Breast epithelium (tissue), 4 donors: ENCODE measurements at regions not wholly inside any gene's neighbourhood (a gene's known extent, or its start where the extent isn't known, plus 50 kb on each side); places are given as distances from the start of the nearest gene placed in this dataset.

Experiments used
- DNase-seq, 2 donors: peaks; one replicate each; pipeline ENCODE4 v3.0.0-alpha.2; 2019; ENCODE audit warnings: low spot score in 2 of 2
- H3K27ac ChIP-seq, 2 donors: fragments of 200-600 bp; sonication (generic) in 1 of 2; one replicate each; pipeline ENCODE4 v1.5.1; 2016 to 2019; ENCODE audit warnings: mild to moderate bottlenecking in 1 of 2
- H3K27me3 ChIP-seq, 2 donors: fragments of 200-600 bp; sonication (generic) in 1 of 2; one replicate each; pipeline versions ENCODE4 v1.5.1 to v1.6.0; 2017 to 2019; ENCODE audit warnings: control low read depth in 1 of 2, mild to moderate bottlenecking in 1 of 2
- H3K36me3 ChIP-seq: fragments of 200-600 bp; one replicate; pipeline ENCODE4 v1.5.1; 2019
- H3K4me1 ChIP-seq, 2 donors: fragments of 200-600 bp; sonication (generic); one replicate each; pipeline ENCODE4 v1.5.1; 2016 to 2019; ENCODE audit warnings: control low read depth in 1 of 2
- H3K4me3 ChIP-seq, 3 donors: fragments of 200-600 bp; sonication (generic); 1 replicate in 2 of 3; 2 replicates in 1 of 3; pipeline ENCODE4 v1.5.1; 2016 to 2019; ENCODE audit warnings: mild to moderate bottlenecking in 3 of 3, moderate library complexity in 2 of 3
- H3K9me3 ChIP-seq, 2 donors: fragments of 200-600 bp; sonication (generic) in 1 of 2; one replicate each; pipeline ENCODE4 v1.5.1; 2016 to 2019; ENCODE audit warnings: control low read depth in 1 of 2
- CTCF ChIP-seq, 3 donors: fragments of 450-650 bp; IDR thresholded peaks; one replicate each; pipeline ENCODE4 v1.5.1; 2016 to 2017; ENCODE audit warnings: antibody characterized with exemption in 3 of 3, mild to moderate bottlenecking in 3 of 3, moderate library complexity in 3 of 3
- POLR2A ChIP-seq: fragments of 450-650 bp; IDR thresholded peaks from one replicate; pipeline ENCODE4 v1.6.1; 2016; ENCODE audit warnings: antibody characterized with exemption, mild to moderate bottlenecking, moderate library complexity
- POLR2AphosphoS5 ChIP-seq, 3 donors: sonication (generic); formaldehyde crosslinking; IDR thresholded peaks; one replicate each; pipeline ENCODE4 v1.6.1; 2017; ENCODE audit warnings: antibody characterized with exemption in 3 of 3
- intact Hi-C: fragments of 100-400 bp; cut with DNase I; formaldehyde crosslinking; loops from one replicate; pipeline ENCODE4 v1.15.1; 2023; ENCODE audit warnings: low total_unique reads

- TF ChIP-seq CTCF (IDR thresholded peaks at IDR 0.05) (no peak), POLR2AphosphoS5 (IDR thresholded peaks at IDR 0.05) (no peak), POLR2A (no peak)
- no peak for DNase-seq
- intact Hi-C loops, result no loop called here
- Histone ChIP-seq H3K9me3 (peaks cover 0 to 4% of the 10 kb centered on the region in 2 donors), H3K4me1 (no peaks in the 10 kb centered on the region), H3K4me3 (no peak overlapping the region), H3K27ac (no peak overlapping the region), H3K27me3 (no peaks in the 10 kb centered on the region), H3K36me3 (no peaks in the 10 kb centered on the region)
Measured at GRCh38 chr22:47460176-47460575, 697.7 kb downstream of the TBC1D22A start.

GRCh38 chr22:47458348-47458747 is 695.9 kb downstream of the TBC1D22A start:
- DNase-seq, result no peak
- H3K4me1 ChIP-seq, result no peaks in the 10 kb centered on the region
- no peak overlapping the region for H3K27ac ChIP-seq
- TF ChIP-seq POLR2AphosphoS5 (IDR thresholded peaks at IDR 0.05) (no peak), CTCF (IDR thresholded peaks at IDR 0.05) (no peak), POLR2A (no peak)
- intact Hi-C loops, result no loop called here
- H3K4me3 ChIP-seq, result no peak overlapping the region
- H3K27me3 ChIP-seq, result no peaks in the 10 kb centered on the region
- H3K9me3 ChIP-seq, result peaks cover 3 to 9% of the 10 kb centered on the region in 2 donors
- H3K36me3 ChIP-seq, result no peaks in the 10 kb centered on the region

GRCh38 chr22:47457509-47458300 is 695.3 kb downstream of the TBC1D22A start:
- intact Hi-C loops, result no loop called here
- Histone ChIP-seq H3K4me1 (no peaks in the 10 kb centered on the region), H3K27ac (no peak overlapping the region), H3K27me3 (peaks cover 0 to under 1% of the 10 kb centered on the region in 2 donors), H3K4me3 (no peak overlapping the region), H3K36me3 (no peaks in the 10 kb centered on the region), H3K9me3 (peaks cover 8 to 12% of the 10 kb centered on the region in 2 donors)
- DNase-seq, result peak in 1 of 2 donors; percentile 9
- TF ChIP-seq POLR2AphosphoS5 (IDR thresholded peaks at IDR 0.05), result no peak
- no peak for TF ChIP-seq POLR2A
- no peak for TF ChIP-seq CTCF (IDR thresholded peaks at IDR 0.05)

GRCh38 chr22:47457021-47457420 is 694.6 kb downstream of the TBC1D22A start:
- DNase-seq, result no peak
- no peaks in the 10 kb centered on the region for H3K36me3 ChIP-seq
- intact Hi-C loops, result no loop called here
- H3K27me3 ChIP-seq, result peaks cover 0 to 6% of the 10 kb centered on the region in 2 donors
- no peak overlapping the region for H3K27ac ChIP-seq
- no peaks in the 10 kb centered on the region for H3K4me1 ChIP-seq
- peaks cover 8 to 12% of the 10 kb centered on the region in 2 donors for H3K9me3 ChIP-seq
- H3K4me3 ChIP-seq, result no peak overlapping the region
- TF ChIP-seq POLR2AphosphoS5 (IDR thresholded peaks at IDR 0.05), result no peak
- TF ChIP-seq CTCF (IDR thresholded peaks at IDR 0.05), result no peak
- no peak for TF ChIP-seq POLR2A

- intact Hi-C loops, result no loop called here
- Histone ChIP-seq H3K4me1 (no peaks in the 10 kb centered on the region), H3K9me3 (peaks cover 8 to 12% of the 10 kb centered on the region in 2 donors), H3K4me3 (no peak overlapping the region), H3K27me3 (peaks cover 0 to 6% of the 10 kb centered on the region in 2 donors), H3K36me3 (no peaks in the 10 kb centered on the region), H3K27ac (no peak overlapping the region)
- no peak for DNase-seq
- TF ChIP-seq POLR2A, result no peak
Measured at GRCh38 chr22:47456031-47456430, 693.6 kb downstream of the TBC1D22A start.
